ENCODE measurements at regions not wholly inside any gene's neighbourhood (a gene's known extent, or its start where the extent isn't known, plus 50 kb on each side); places are given as distances from the start of the nearest gene placed in this dataset.

- H2BK120ac ChIP-seq (ENCODE audit: low read depth, low read length) = no peak overlapping the region
- H3K56ac ChIP-seq (ENCODE audit: extremely low read depth, insufficient read depth, low read length) = no peak overlapping the region
- ATAC-seq (ENCODE audit: low read depth) (no peak), DNase-seq (no peak)
- no peak overlapping the region for H4K5ac ChIP-seq (ENCODE audit: low read depth, low read length)
- 33% methylated on average over 1 of the region's 2 CpGs; no CpG with 5 or more reads in 1 of the 2 experiments for WGBS, 2 experiments (ENCODE audit: extremely low coverage in 2 of 2, insufficient read length in 1 of 2)
- CTCF ChIA-PET = interaction anchor here (0.8 kb wide), 1 partner anchor 19 kb away, joined by 5 read pairs; no protein-coding TSS in a partner anchor
- no peak overlapping the region for H3K4me3 ChIP-seq (ENCODE audit: insufficient read depth, low read depth, low read length)
- H2BK20ac ChIP-seq (ENCODE audit: low read depth, low read length) = no peak overlapping the region
- H2BK5ac ChIP-seq (ENCODE audit: low read depth, low read length, poor library complexity, severe bottlenecking) = no peak overlapping the region
- no peak overlapping the region for H3K27ac ChIP-seq (ENCODE audit: insufficient read depth, low read length)
- no peak overlapping the region for H2AK9ac ChIP-seq (replicated peaks; ENCODE audit: low read depth, low read length, poor library complexity)
- H3K14ac ChIP-seq (replicated peaks; ENCODE audit: low read depth, low read length) = no peak overlapping the region
- no peaks in the 10 kb centered on the region for H3K27me3 ChIP-seq (ENCODE audit: control insufficient read depth, insufficient read depth, low read length)
- no peaks in the 10 kb centered on the region for H3K36me3 ChIP-seq (ENCODE audit: control insufficient read depth, insufficient read depth, low read length)
- H3K9me3 ChIP-seq (ENCODE audit: control insufficient read depth, insufficient read depth, low read length) = no peaks in the 10 kb centered on the region
- H4K91ac ChIP-seq (ENCODE audit: insufficient read depth, low read depth, low read length) = no peak overlapping the region
- POLR2A ChIA-PET (ENCODE audit: unreplicated experiment) = no interaction called here
- in situ Hi-C loops (cut with MboI; ENCODE audit: low sequenced_read_pairs) = no loop called here
- H3K4me2 ChIP-seq (ENCODE audit: low read depth, low read length) = no peak overlapping the region
- H2BK15ac ChIP-seq (ENCODE audit: low read depth, low read length) = no peak overlapping the region
- no peaks in the 10 kb centered on the region for H3K9me1 ChIP-seq (ENCODE audit: insufficient read depth, low read length)
- no peak overlapping the region for H3K4ac ChIP-seq (ENCODE audit: low read depth, low read length)
- H2AFZ ChIP-seq (replicated peaks; ENCODE audit: low read length, poor library complexity) = no peak overlapping the region
- no peak overlapping the region for H2AK5ac ChIP-seq (ENCODE audit: low read depth, low read length)
- no peak for TF ChIP-seq CHD1 (IDR thresholded peaks at IDR 0.05; ENCODE audit: low read depth, low read length)
- no peak for TF ChIP-seq RCOR1 (IDR thresholded peaks at IDR 0.05; ENCODE audit: insufficient replicate concordance, low read length)
- no peak for TF ChIP-seq POLR2A (IDR thresholded peaks at IDR 0.05; ENCODE audit: low read depth, low read length)
- dilution Hi-C loops (cut with HindIII; ENCODE audit: low sequenced_read_pairs, unreplicated experiment) = no loop called here
- H3K23ac ChIP-seq (ENCODE audit: low read depth, low read length) = no peak overlapping the region
- intact Hi-C loops (cut with micrococcal nuclease) = no loop called here
- no peak overlapping the region for H3K9ac ChIP-seq (ENCODE audit: low read depth, low read length)
- H3K79me1 ChIP-seq (ENCODE audit: low read depth in 1 of 2, low read length in 2 of 2) = no peaks in the 10 kb centered on the region
- H4K20me1 ChIP-seq (ENCODE audit: insufficient read depth, low read length) = no peaks in the 10 kb centered on the region
- H4K8ac ChIP-seq (ENCODE audit: low read depth in 2 of 2, low read length in 2 of 2) = no peak overlapping the region
- H3K18ac ChIP-seq (ENCODE audit: low read depth, low read length) = no peak overlapping the region
- H3K4me1 ChIP-seq (ENCODE audit: control insufficient read depth, insufficient read depth, low read length) = no peaks in the 10 kb centered on the region
- BruUV-seq (replicated peaks) = no TSS peak
These were observed 117.5 kb upstream of the KCNQ5 start for GRCh38 chr6:72504406-72504805.
